ENCODE measurements at regions not wholly inside any gene's neighbourhood (a gene's known extent, or its start where the extent isn't known, plus 50 kb on each side); places are given as distances from the start of the nearest gene placed in this dataset.
"Not testable (repeated sequence)": the region's sequence is repeated elsewhere in the genome, so short reads cannot be mapped to it uniquely, and the experiment has no call there.

DNA sequence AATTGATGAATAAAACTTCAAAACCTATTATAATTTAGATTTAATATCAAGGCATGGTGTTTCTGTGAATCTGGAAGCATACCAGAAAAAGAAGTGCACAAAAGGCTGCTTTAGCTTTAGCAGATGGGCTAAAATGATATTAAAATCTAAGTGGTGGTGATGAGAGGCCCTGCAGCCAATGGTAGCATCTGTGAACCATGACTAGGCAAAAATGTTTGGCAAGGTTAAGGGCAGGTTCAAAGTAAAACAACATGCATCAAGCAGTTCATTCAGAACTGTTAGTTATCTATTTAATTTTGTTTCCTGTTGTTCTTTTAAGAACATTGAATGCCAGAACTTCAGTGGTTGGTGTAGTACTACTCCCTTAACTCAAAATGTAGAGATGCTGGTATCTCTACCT lies 1736.9 kb upstream of the CELF4 start:
- DNase-seq (ENCODE audit: low spot score): no peak

DNA sequence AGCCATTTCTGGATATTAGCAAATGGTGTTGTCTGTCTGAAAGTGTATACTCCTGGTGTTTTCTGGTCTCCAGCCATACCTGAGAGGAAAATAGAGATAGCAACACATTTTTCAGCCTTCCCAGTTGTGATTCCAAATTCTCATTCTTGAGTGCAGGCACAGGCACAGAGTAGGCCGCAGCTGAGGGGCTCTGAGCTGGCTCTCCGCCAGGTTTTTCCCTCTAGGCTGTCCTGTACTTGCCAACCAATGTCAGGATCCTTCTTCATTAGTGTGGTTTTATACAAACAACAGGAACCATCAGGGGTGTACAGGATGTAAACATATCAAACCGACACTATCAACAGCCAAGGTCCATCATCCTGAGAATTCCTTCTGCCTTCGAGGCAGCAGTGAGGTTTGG lies 1733.6 kb upstream of the CELF4 start:
- DNase-seq (ENCODE audit: low spot score): no peak

DNA sequence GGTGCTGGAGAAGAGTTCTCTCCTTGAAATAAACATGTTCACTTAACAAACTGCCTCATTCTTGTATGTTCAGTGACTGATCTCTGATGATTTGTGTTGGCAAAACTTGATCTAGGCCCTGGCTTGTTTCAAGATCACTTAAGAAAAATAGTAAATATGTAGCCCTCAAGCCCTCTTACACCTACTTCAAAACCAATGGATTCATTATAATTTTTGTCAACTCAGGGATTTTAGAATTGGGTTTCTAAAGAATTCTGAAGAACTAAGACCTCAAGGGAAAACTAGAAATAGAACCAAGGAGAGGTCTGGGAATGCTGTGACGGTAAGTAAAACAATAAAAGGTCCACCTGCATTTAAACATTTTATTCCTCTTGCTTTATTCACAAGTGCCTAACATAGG lies 1731.6 kb upstream of the CELF4 start:
- no peak for DNase-seq (ENCODE audit: low spot score)

DNA sequence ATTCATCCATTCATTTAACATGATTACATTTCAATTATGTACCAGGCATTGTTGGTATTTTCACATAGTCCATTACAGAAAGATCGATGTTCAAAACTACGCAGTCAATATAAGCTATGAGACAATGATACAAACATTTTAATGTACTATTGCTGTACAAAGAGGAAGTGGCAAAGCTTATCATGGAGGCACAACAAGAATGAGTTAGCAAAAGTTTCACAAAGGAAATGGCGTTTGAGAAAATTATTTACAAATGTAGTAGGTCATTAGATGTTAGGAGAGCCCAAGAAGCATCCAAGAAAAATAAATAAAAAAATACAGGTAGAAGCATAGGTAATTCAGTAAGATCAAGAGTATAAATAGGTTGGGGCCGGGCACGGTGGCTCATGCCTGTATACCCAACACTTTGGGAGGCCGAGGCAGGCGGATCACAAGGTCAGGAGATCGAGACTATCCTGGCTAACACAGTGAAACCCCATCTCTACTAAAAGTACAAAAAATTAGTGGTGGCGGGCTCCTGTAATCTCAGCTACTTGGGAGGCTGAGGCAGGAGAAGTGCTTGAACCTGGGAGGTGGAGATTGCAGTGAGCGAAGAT lies 1730.8 kb upstream of the CELF4 start:
- DNase-seq (ENCODE audit: low spot score): no peak

DNA sequence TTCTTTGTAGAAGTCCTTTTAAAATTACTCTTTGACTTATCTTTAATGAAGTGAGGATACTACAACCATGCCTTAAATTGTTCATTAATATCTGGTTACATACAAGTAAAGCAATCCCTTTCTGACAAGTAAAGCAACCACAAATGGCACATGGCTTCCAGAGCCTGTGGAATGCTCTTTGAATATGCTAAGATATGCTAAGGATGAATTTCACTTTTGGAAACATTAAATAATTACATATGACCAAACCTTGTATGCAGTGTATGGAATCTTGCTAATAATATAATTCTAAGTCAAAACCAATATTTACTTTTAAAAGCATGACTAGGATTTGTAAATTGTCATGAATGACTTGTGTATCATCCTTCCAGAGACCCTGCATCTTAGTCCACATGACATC lies 1711.2 kb upstream of the CELF4 start:
- DNase-seq (ENCODE audit: low spot score): no peak

DNA sequence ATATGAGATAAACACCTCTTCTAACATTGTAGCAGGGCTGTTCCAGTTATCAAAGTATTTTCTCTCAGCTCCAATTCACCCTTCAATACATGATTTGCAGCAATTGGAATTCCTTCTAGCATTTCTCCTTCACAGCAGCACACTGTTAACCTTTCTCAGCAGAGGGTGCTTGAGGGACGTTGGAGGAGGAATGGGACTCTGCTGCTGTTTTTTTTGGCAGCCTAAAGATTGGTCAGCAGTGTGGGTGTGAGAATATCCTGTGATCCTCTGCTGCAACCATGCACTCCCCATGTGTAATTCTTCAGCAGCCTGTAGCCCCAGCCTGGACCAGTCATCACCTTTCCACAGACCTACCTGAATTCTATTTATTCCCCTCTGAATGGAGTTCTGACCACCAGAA lies 1708.9 kb upstream of the CELF4 start:
- no peak for DNase-seq (ENCODE audit: low spot score)

DNA sequence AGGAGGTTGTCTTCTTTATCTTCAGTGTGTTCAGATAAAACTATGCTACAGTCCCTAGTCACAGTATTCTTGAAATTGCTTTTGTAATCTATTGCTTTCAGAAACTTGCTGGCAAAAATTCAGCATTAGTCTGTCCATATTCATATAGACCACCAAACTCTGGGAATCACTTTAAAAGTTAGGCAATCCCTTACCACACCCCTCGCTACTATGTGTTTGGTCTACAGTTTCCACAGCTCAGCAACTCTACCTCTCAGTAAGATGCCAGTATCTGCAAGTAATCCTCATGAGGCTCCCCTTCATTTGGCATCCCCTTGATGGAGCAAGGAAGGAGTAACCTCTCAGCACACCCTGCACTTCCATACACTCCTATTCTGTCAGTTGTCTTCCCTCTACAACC lies 1706.6 kb upstream of the CELF4 start:
- DNase-seq (ENCODE audit: low spot score): no peak

DNA sequence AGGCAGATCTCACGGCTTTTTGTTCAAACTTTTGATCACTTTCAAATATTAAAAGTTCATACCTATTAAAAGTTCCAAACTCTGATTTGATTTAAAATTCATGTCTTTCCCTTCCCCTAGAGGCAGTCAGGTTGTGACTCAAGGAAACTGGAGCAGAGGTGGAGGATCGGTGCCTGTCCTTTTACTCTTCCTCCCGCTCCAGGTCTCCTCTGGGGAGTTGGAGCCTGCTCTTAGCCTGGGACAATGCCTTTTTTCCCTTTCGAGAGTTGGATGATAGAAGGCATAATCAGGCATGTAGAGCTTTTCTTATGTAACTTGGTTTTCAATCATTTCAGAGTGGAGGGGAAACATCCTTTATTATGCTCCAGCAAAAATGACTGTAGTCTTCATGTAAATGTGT lies 1706.1 kb upstream of the CELF4 start:
- DNase-seq (ENCODE audit: low spot score): no peak

DNA sequence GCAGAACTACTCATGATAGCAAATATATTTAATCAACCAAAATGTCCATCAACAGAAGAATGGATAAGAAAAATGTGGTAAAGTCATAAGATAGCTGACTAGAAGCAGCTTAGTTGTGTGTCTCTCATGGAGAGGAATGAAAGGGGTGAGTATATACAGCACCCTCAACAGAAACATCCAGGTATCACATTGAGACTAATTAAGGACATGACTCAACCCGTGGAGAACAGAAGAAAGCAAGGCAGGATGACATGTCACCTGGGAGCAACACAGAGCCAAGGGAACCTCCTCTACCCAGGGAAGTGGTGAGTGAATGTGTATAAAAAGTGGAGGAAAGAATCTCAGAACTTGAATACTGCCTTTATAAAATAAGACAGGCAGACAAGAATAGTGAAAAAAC lies 1695.0 kb upstream of the CELF4 start:
- DNase-seq (ENCODE audit: low spot score): no peak

DNA sequence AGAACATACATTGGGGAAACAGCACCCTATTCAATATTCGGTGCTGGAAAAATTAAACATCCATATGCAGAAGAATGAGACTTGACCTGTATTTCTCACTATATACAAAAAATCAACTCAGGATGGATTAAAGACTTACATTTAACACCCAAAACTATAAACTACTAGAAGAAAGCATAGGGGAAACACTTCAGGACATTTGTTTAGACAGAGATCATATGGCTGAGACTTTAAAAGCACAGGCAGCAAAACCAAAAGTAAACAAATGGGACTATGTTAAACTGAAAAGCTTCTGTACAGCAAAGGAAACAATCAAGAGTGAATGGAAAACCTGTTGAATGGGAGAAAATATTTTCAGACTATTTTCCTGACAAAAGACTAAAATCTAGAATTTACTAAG lies 1694.1 kb upstream of the CELF4 start:
- DNase-seq (ENCODE audit: low spot score): no peak

DNA sequence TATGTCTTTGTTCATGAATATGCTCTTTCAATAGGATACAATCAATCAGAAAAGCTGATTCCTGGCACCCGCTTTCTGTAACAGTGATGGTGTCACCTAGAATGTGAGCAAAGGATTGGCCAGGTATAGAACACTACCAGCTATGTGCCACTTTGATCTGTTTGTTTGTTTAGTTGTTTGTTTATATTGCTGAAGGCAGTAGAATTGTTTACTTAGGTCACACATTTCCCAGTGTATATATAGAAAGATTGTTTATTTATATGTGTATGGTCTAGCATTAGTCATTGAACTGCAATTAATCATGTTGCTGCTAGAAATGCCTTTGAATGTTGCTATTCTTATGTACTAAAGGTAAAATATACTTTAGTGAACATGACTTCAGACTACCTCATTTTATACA lies 1678.6 kb upstream of the CELF4 start:
- DNase-seq (ENCODE audit: low spot score): no peak

DNA sequence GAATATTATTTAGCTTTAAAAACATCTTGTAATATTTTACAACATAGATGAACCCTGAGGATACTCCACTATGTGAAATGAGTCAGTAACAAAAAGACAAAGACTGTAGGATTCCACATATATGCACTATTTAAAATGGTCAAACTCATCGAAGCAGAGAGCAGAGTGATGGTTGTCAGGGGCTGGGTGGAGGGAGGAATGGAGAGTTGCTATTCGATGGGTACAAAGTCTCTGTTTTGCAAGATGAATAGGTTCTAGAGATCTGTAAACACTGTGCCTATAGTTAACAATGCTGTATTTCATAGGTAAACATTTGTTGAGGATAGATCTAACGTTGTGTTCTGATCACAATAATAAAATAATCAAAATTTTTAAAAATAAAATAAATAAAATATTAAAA lies 1675.9 kb upstream of the CELF4 start:
- DNase-seq (ENCODE audit: low spot score): no peak

DNA sequence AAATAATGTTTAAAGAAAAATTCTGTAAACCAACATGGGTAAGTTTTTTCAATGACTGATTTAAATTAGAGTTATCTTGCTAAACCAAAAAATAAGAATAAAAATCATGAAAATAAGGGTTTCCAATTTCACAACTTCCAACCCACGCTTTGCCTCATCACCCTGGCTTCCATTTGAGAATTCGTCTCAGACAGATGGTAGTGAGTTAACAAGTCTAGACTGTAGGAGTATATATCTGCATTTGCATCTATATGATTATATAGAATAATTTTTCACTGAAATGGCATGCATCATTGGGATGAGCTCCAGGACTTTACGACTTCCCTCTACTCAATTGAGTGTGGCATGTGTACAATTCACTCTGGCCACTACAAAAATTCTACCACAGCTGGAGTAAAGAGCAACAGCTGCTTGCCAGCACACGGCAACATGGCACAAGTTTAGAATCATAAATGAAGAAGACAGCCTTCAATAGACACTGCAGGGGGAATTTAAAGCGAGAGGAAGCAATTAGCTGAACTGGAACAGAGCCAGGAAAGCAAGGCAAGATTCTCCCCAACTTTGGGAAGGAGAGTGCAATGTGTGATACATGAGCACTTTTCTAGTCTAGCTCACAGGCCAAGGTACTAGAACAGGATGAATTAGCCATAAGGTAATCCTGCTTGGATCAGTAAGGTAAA lies 1673.5 kb upstream of the CELF4 start:
- no peak for DNase-seq (ENCODE audit: low spot score)

DNA sequence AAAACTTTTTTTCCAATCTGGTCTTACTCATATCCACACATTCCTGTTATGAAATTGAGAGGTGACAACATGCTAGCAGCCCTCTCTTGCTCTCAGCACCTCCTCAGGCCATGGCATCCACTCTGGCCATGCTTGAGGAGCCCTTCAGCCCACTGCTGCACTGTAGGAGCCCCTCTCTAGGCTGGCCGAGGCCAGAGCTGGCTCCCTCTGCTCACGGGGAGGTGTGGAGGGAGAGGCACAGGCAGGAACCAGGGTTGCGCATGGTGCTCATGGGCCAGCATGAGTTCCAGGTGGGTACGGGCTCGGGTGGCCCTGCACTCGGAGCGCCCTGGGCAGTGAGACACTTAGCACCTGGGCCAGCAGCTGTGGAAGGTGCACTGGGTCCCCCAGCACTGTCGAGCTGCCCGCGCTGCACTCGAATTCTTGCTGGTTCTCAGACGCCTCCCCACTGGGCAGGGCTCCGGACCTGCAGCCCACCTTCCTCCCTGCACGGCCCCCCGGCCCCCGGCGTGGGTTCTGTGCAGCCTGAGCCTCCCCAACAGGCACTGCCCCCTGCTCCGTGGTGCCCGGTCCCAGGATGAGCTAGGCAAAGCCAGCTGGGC lies 1669.6 kb upstream of the CELF4 start:
- DNase-seq (ENCODE audit: low spot score): no peak

DNA sequence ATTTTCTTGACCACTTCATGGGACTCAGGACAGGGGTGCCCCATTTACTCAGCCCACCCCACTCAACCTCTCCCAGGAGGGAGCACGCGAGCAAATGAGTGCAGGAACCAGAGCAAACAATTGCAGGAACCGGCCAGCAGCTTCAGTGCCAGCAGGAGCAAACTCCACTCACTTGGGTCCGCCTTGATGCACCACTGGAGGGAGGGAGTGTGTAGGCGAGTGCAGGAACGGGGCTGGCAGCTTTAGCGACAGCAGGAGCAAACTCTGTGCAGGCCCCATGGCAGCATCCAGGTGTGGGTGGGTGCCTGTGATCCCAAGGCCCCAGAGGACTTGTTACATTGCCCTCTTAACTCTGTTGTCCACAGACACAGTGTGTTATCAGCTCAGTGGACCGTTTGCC lies 1667.3 kb upstream of the CELF4 start:
- no peak for DNase-seq (ENCODE audit: low spot score)

DNA sequence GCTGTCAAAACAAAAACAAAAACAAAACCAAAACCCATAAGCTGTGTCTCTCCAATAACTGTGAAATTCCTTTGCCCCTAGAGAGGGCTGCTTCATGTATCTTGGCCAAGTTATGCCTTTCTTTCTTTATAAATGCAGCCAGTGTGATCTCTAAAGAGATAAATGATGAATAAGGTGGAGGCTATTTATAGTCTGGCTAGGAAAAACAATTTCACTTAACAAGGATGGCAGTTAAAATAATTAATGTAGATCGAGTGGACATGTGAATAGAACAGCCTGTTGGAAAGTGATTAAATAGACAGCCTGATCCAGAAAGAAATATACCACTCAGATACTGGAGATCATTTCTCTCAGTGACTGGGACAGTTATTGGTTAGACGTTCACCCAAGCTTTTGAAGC lies 1666.9 kb upstream of the CELF4 start:
- DNase-seq (ENCODE audit: low spot score): no peak

DNA sequence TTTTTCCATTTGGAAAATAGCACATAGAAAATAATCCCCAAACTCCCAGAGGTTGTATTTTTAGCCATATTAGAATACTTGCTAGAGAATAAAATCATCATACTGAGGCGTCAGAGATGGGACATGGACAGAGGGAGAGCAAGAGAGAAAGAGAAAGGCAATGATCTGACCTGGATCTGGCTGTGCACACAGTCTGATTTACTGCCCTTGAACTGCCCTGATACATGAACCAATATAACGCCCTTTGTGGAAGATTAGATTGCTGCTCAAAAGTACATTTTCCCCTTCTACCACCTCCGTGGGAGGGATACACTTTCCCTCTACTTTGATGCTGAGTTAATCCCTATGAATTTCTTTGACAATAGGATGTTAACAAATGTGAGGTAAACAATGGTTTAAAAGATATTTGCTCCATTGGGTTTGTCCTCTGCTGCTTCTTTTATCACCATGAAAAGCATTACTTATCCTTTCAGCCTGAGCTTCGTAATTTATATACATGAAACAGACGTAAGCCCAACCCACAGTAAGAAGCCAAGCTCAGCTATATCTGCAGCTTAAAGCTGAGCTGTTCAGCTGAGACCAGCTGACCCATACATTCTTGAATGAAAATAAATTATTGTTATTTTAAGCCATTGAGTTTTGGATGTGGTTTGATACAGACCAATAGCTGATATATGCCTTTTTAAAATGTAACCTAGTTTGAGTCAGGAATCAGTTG lies 1664.6 kb upstream of the CELF4 start:
- DNase-seq (ENCODE audit: low spot score): no peak

DNA sequence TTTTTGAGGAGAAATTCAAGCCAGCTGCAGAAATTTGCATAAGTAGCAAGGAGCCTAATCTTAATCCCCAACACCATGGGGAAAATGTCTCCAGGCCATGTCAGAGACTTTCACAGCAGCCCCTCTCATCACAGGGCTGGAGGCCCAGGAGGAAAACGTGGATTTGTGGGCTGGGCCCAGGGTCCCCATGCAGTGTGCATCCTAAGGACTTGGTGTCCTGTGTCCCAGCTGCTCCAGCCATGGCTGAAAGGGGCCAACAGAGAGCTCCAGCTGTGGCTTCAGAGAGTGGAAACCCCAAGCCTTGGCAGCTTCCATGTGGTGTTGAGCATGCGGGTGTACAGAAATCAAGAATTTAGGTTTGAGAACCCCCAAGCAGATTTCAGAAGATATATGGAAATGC lies 1662.2 kb upstream of the CELF4 start:
- not testable (repeated sequence) for DNase-seq (ENCODE audit: low spot score)

DNA sequence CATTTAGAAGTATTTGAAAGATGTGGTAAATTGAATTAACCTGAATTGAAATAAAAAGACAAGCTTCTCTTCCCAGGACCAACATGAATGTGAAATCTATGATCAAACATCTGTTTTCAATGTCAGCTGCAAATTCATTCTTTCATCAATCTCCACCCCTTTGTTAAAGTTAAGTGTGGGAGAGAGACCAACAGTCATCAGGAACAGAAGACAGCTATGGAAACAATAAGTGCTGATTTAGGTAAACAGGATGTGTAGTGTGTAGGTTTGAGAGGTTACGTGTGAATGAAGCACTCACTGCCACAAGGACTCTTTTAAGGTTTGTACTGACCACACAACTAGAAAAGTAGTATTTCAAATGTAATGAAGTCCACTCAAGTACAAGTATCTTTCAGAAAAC lies 1659.8 kb upstream of the CELF4 start:
- DNase-seq (ENCODE audit: low spot score): no peak

DNA sequence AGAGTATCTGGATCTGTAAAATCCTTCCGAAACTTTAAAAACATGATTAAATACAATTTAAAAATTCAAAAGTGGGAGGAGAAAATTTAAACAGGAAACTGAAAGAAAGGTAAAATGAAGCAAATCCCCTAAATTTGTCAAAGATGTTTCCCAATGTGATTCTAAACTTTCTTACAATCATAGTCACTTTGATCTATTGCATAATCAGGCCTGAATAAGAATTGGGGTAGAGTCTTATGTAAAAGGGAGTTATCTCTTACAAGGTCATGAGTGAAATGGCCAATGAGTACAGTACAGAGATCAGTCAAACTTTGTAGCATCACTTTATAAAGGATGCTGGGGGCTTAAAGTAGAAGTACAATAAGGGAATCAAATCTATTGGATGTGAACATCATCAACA lies 1657.7 kb upstream of the CELF4 start:
- no peak for DNase-seq (ENCODE audit: low spot score)

DNA sequence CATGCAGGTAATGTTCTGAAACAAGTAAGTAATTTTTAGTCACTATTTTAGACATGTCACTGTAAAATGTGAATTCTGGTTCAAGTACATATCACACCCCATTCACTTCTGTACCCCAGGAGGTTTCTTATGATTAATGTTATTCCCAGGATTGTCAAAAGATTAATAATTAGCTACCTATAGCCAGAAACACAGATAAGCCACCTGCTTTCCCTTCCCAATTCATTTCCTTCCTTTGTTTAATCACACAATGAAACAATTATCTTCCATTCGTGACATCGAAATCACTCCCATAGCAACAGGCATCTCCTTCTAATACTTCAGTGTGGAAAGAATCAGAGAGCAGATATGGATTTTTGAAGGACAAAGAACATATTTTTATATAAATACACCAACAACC lies 1650.3 kb upstream of the CELF4 start:
- no peak for DNase-seq (ENCODE audit: low spot score)

DNA sequence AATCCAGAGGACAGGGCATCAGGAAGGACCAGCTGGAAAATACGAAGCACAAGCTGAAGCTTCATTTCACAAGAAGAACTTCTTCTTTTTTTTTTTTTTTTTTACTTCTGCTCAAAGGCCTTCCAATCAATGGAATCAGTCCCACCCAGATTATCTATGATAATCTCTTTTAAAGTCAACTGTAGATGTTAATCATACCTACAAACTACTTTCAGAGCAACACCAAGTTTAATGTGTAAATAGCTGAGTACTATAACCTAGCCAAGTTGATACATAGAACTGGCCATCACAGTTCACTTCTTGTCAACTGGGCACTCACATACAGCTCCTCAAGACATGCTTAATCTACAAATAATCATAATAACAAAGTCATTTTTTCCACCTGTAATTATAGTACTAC lies 1645.9 kb upstream of the CELF4 start:
- no peak for DNase-seq (ENCODE audit: low spot score)

DNA sequence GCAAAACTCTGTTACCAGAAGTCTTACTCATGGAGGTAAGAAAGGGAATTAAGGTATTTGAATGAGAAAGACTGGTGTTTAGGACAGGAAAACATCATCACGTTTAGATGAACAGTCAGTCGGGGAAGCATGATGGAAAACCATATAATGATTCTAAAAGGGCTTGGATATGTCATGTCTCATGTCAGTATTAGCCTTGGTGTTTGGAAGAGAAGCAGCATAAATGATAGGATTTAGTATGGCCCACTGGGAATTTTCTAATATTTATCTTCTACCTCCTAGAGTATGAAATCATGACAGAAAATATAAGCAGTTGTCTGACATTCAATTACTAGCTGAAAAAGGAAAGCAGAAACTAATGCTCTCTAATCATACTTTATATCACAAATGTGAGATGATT lies 1643.6 kb upstream of the CELF4 start:
- no peak for DNase-seq (ENCODE audit: low spot score)

All from CD4-positive, alpha-beta T cell treated with Interleukin-15 for 4 hours (primary cell).